SH-SY5Y (cell line): ENCODE measurements at regions not wholly inside any gene's neighbourhood (a gene's known extent, or its start where the extent isn't known, plus 50 kb on each side); places are given as distances from the start of the nearest gene placed in this dataset.

Experiments used
- GATA2 ChIP-seq: IDR thresholded peaks from 2 replicates; pipeline ENCODE4 v1.6.1; 2011; ENCODE audit warnings: mild to moderate bottlenecking, low read depth, low read length
- GATA3 ChIP-seq: IDR thresholded peaks from 2 replicates; pipeline ENCODE4 v1.6.1; 2011; ENCODE audit warnings: low read depth, mild to moderate bottlenecking, low read length, moderate library complexity

DNA sequence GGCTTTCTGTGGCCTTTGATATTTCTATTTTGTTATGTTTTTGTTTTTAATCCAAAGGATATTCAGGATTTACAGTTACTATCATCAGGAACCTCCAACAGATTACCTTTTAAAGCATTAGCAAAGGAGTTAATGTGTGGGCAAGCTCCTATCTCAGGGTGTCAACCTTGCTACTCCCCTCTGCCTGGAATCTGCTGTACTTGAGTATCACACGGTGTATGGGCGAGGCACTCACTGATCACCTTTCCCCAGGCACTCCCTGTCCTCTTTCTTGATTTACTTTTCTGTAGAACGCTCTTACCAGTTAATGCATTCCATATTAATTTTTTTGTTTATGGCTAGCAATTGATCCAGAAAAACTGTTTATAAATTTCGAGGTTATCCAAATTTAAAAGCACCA lies 117.0 kb upstream of the GAS1 start:
- TF ChIP-seq GATA3 (no peak), GATA2 (no peak)
